Adrenal gland (tissue), 9 donors: ENCODE measurements at regions not wholly inside any gene's neighbourhood (a gene's known extent, or its start where the extent isn't known, plus 50 kb on each side); places are given as distances from the start of the nearest gene placed in this dataset.
"Not testable (repeated sequence)": the region's sequence is repeated elsewhere in the genome, so short reads cannot be mapped to it uniquely, and the experiment has no call there.

Source experiments
- DNase-seq, 7 donors: peaks; one replicate each; pipeline ENCODE4 v3.0.0-alpha.2; 2019 to 2020
- H3K27ac ChIP-seq, 5 donors: fragments of 200-600 bp; sonication (generic) in 4 of 5; 1 replicate in 3 of 5; 2 replicates in 2 of 5; pipeline versions ENCODE4 v1.5.1 to v1.8.0; 2016 to 2020; ENCODE audit warnings: mild to moderate bottlenecking in 1 of 5
- H3K27me3 ChIP-seq: fragments of 200-600 bp; 2 replicates; pipeline ENCODE4 v1.8.0; 2021
- H3K36me3 ChIP-seq, 2 donors: fragments of 200-600 bp; replicated peaks in 1 of 2; 1 replicate in 1 of 2; 2 replicates in 1 of 2; pipeline versions ENCODE4 v1.5.1 to v1.8.0; 2018 to 2022
- H3K4me1 ChIP-seq, 2 donors: fragments of 200-600 bp; replicated peaks in 1 of 2; 1 replicate in 1 of 2; 2 replicates in 1 of 2; pipeline versions ENCODE4 v1.5.1 to v1.8.0; 2018 to 2021
- H3K4me3 ChIP-seq, 4 donors: fragments of 200-600 bp; sonication (generic) in 3 of 4; one replicate each; pipeline ENCODE4 v1.5.1; 2016 to 2018
- H3K9me3 ChIP-seq, 3 donors: fragments of 200-600 bp; sonication (generic) in 1 of 3; replicated peaks in 1 of 3; 1 replicate in 2 of 3; 2 replicates in 1 of 3; pipeline versions ENCODE4 v1.5.1 to v1.8.0; 2016 to 2021
- CTCF ChIP-seq, 6 experiments: fragments of 450-650 bp in 4 of 6; fragments of 200-600 bp in 2 of 6; sonication (generic) in 1 of 6; IDR thresholded peaks; 1 replicate in 5 of 6; 2 replicates in 1 of 6; pipeline versions ENCODE4 v1.5.1 to v1.8.0; 2016 to 2021; ENCODE audit warnings: antibody characterized with exemption in 6 of 6, mild to moderate bottlenecking in 2 of 6, moderate library complexity in 1 of 6
- POLR2A ChIP-seq, 2 donors: fragments of 450-650 bp; IDR thresholded peaks; one replicate each; pipeline ENCODE4 v1.6.1; 2017; ENCODE audit warnings: antibody characterized with exemption in 2 of 2, mild to moderate bottlenecking in 2 of 2, moderate library complexity in 1 of 2
- WGBS, 4 donors: extraction: QIAGEN DNeasy Blood & Tissue Kit in 2 of 4; methylation state at CpG; one replicate each; pipeline versions ENCODE4 v1.1.5 to v1.1.7; 2013 to 2017; 5-methylcytosine and 5-hydroxymethylcytosine counted together
- intact Hi-C, 2 donors: fragments of 100-400 bp; cut with DNase I; formaldehyde crosslinking; loops; one replicate each; pipeline versions ENCODE4 v1.14.1 to v1.15.0; 2022 to 2023
- donor health status: healthy with polysubstance abuse.
- donor health status: Bipolar disorder and iron deficiency.
- donor health status: DM: yes; HTN: yes; CAD: no.
- donor health status: DM: no; HTN: no; CAD: no.
- donor health status: DM: no; HTN: no; CAD: no.

GRCh38 chr3:126285369-126285768 lies 71.8 kb downstream of the KLF15 start:
- no peaks in the 10 kb centered on the region for H3K9me3 ChIP-seq
- no peaks in the 10 kb centered on the region for H3K27me3 ChIP-seq
- no peak overlapping the region for H3K27ac ChIP-seq
- H3K4me3 ChIP-seq = no peak overlapping the region
- no peaks in the 10 kb centered on the region for H3K36me3 ChIP-seq
- DNase-seq = no peak
- intact Hi-C loops = no loop called here
- 86 to 98% (median 92%) methylated on average over 2 of the region's 2 CpGs for WGBS, 4 donors
- TF ChIP-seq CTCF (IDR thresholded peaks at IDR 0.05) = no peak
- no peak for TF ChIP-seq POLR2A (IDR thresholded peaks at IDR 0.05)
- peaks cover 7 to 12% of the 10 kb centered on the region in 2 donors for H3K4me1 ChIP-seq

GRCh38 chr3:126284258-126284904 lies 72.8 kb downstream of the KLF15 start:
- DNase-seq = no peak
- Histone ChIP-seq H3K27me3 (no peaks in the 10 kb centered on the region), H3K36me3 (no peaks in the 10 kb centered on the region), H3K4me1 (peaks cover 7 to 12% of the 10 kb centered on the region in 2 donors), H3K9me3 (no peaks in the 10 kb centered on the region), H3K27ac (no peak overlapping the region), H3K4me3 (no peak overlapping the region)
- intact Hi-C loops = no loop called here
- TF ChIP-seq CTCF (IDR thresholded peaks at IDR 0.05) = no peak
- TF ChIP-seq POLR2A (IDR thresholded peaks at IDR 0.05) = no peak
- 78 to 91% (median 85%) methylated on average over 9 of the region's 9 CpGs for WGBS, 4 donors

- H3K9me3 ChIP-seq, DNase-seq, H3K27ac ChIP-seq, H3K36me3 ChIP-seq, intact Hi-C loops, H3K27me3 ChIP-seq, H3K4me3 ChIP-seq: not testable (repeated sequence)
- peaks cover 7 to 12% of the 10 kb centered on the region in 2 donors for H3K4me1 ChIP-seq
- WGBS, 4 donors = 76 to 97% (median 85%) methylated on average over 2 of the region's 2 CpGs
Observed at GRCh38 chr3:126283651-126284050, 73.6 kb downstream of the KLF15 start.

GRCh38 chr3:126279853-126280252 lies 77.4 kb downstream of the KLF15 start:
- H3K27ac ChIP-seq = no peak overlapping the region
- DNase-seq = no peak
- no peaks in the 10 kb centered on the region for H3K27me3 ChIP-seq
- intact Hi-C loops = no loop called here
- H3K9me3 ChIP-seq = no peaks in the 10 kb centered on the region
- H3K4me3 ChIP-seq = no peak overlapping the region
- WGBS, 4 donors = 77 to 95% (median 89%) methylated on average over 1 of the region's 1 CpG
- TF ChIP-seq CTCF (IDR thresholded peaks at IDR 0.05) = no peak
- TF ChIP-seq POLR2A (IDR thresholded peaks at IDR 0.05) = no peak
- H3K4me1 ChIP-seq = no peaks in the 10 kb centered on the region
- no peaks in the 10 kb centered on the region for H3K36me3 ChIP-seq
